A549 (cell line): ENCODE measurements at regions not wholly inside any gene's neighbourhood (a gene's known extent, or its start where the extent isn't known, plus 50 kb on each side); places are given as distances from the start of the nearest gene placed in this dataset.

Experiments
- CBX8 ChIP-seq: fragments of 200-600 bp; sonication (generic); IDR thresholded peaks from 2 replicates; pipeline ENCODE4 v1.6.1; 2016
- JUN ChIP-seq, 2 experiments: fragments of >200 bp; sonication (Bioruptor Twin); formaldehyde crosslinking; IDR thresholded peaks; 2 replicates in 1 of 2; 3 replicates in 1 of 2; pipeline ENCODE4 v1.6.1; 2016 to 2017
- POLR2A ChIP-seq: IDR thresholded peaks from 2 replicates; pipeline ENCODE4 v1.6.1; 2012; ENCODE audit warnings: mild to moderate bottlenecking, low read length
- SREBF2 ChIP-seq: fragments of 450-650 bp; IDR thresholded peaks from 2 replicates; pipeline ENCODE4 v1.6.1; 2014; ENCODE audit warnings: mild to moderate bottlenecking, moderate library complexity
- TF ChIP-seq, protein P1 (sequence below): fragments of >200 bp; sonication (Bioruptor Twin); formaldehyde crosslinking; IDR thresholded peaks from 3 replicates; pipeline ENCODE4 v1.5.1; 2016
- TF ChIP-seq, protein P2 (sequence below): IDR thresholded peaks from 2 replicates; pipeline ENCODE4 v1.6.1; 2012
- TF ChIP-seq, protein P3 (sequence below): fragments of 250-450 bp; sonication (Bioruptor Pico); IDR thresholded peaks from 2 replicates; pipeline ENCODE4 v1.5.0; 2021; ENCODE audit warnings: mild to moderate bottlenecking, moderate library complexity, borderline replicate concordance
- TF ChIP-seq, protein P4 (sequence below): fragments of 200-600 bp; sonication (generic); IDR thresholded peaks from 2 replicates; pipeline ENCODE4 v1.6.1; 2016; ENCODE audit warnings: antibody characterized with exemption, mild to moderate bottlenecking, moderate library complexity
- TF ChIP-seq, protein P5 (sequence below): fragments of 450-650 bp; IDR thresholded peaks from 2 replicates; pipeline ENCODE4 v1.6.1; 2014; ENCODE audit warnings: antibody characterized with exemption

DNA sequence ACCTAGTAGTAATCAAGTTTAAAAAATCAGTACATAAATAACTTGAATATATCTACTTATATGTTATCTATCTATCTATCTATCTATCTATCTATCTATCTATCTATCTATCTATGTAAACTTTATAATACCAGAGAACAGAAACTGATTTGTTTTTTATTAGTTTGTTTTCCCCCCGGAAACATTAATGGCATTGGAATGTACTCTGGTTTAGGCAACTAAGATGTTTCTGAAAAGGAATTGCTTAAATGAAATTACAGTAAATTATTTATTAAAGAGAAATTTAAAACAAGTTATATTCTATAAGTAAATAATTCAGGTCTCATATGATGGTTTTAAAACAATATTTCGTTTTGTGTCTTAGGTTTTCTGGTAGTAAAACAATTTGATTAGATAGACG lies 681.0 kb upstream of the ADAMTS5 start:
- TF ChIP-seq POLR2A (no peak), SREBF2 (no peak), CBX8 (no peak), JUN (IDR thresholded peaks at IDR 0.05) (no peak)
- TF ChIP-seq, protein P1, sequence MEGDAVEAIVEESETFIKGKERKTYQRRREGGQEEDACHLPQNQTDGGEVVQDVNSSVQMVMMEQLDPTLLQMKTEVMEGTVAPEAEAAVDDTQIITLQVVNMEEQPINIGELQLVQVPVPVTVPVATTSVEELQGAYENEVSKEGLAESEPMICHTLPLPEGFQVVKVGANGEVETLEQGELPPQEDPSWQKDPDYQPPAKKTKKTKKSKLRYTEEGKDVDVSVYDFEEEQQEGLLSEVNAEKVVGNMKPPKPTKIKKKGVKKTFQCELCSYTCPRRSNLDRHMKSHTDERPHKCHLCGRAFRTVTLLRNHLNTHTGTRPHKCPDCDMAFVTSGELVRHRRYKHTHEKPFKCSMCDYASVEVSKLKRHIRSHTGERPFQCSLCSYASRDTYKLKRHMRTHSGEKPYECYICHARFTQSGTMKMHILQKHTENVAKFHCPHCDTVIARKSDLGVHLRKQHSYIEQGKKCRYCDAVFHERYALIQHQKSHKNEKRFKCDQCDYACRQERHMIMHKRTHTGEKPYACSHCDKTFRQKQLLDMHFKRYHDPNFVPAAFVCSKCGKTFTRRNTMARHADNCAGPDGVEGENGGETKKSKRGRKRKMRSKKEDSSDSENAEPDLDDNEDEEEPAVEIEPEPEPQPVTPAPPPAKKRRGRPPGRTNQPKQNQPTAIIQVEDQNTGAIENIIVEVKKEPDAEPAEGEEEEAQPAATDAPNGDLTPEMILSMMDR, result no peak
- TF ChIP-seq, protein P2, sequence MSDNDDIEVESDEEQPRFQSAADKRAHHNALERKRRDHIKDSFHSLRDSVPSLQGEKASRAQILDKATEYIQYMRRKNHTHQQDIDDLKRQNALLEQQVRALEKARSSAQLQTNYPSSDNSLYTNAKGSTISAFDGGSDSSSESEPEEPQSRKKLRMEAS, result no peak
- TF ChIP-seq, protein P3, sequence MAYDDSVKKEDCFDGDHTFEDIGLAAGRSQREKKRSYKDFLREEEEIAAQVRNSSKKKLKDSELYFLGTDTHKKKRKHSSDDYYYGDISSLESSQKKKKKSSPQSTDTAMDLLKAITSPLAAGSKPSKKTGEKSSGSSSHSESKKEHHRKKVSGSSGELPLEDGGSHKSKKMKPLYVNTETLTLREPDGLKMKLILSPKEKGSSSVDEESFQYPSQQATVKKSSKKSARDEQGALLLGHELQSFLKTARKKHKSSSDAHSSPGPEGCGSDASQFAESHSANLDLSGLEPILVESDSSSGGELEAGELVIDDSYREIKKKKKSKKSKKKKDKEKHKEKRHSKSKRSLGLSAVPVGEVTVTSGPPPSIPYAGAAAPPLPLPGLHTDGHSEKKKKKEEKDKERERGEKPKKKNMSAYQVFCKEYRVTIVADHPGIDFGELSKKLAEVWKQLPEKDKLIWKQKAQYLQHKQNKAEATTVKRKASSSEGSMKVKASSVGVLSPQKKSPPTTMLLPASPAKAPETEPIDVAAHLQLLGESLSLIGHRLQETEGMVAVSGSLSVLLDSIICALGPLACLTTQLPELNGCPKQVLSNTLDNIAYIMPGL, result no peak
- TF ChIP-seq, protein P4, sequence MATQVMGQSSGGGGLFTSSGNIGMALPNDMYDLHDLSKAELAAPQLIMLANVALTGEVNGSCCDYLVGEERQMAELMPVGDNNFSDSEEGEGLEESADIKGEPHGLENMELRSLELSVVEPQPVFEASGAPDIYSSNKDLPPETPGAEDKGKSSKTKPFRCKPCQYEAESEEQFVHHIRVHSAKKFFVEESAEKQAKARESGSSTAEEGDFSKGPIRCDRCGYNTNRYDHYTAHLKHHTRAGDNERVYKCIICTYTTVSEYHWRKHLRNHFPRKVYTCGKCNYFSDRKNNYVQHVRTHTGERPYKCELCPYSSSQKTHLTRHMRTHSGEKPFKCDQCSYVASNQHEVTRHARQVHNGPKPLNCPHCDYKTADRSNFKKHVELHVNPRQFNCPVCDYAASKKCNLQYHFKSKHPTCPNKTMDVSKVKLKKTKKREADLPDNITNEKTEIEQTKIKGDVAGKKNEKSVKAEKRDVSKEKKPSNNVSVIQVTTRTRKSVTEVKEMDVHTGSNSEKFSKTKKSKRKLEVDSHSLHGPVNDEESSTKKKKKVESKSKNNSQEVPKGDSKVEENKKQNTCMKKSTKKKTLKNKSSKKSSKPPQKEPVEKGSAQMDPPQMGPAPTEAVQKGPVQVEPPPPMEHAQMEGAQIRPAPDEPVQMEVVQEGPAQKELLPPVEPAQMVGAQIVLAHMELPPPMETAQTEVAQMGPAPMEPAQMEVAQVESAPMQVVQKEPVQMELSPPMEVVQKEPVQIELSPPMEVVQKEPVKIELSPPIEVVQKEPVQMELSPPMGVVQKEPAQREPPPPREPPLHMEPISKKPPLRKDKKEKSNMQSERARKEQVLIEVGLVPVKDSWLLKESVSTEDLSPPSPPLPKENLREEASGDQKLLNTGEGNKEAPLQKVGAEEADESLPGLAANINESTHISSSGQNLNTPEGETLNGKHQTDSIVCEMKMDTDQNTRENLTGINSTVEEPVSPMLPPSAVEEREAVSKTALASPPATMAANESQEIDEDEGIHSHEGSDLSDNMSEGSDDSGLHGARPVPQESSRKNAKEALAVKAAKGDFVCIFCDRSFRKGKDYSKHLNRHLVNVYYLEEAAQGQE, result no peak
- TF ChIP-seq, protein P5, sequence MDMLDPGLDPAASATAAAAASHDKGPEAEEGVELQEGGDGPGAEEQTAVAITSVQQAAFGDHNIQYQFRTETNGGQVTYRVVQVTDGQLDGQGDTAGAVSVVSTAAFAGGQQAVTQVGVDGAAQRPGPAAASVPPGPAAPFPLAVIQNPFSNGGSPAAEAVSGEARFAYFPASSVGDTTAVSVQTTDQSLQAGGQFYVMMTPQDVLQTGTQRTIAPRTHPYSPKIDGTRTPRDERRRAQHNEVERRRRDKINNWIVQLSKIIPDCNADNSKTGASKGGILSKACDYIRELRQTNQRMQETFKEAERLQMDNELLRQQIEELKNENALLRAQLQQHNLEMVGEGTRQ, result no peak
